ENCODE measurements at regions not wholly inside any gene's neighbourhood (a gene's known extent, or its start where the extent isn't known, plus 50 kb on each side); places are given as distances from the start of the nearest gene placed in this dataset.

DNA sequence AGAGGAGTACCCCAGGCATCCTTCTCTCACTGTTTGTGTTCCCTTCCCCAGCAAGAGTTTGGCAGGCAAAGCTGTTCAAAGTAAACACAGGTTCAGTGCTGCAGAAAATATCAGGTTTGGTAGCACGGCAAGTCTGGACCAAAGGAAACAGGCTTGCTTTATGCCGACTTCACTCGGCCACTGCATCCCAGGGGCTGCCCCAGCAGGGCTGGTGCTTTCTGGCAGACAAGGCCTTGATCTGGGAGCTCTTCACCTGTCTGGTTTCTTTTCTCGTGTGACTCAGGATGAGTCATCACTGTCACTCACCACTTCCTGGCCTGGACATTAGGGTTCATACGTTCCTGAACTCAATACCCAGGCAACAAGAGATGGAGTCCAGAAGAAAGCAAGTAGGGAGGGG is 52.6 kb upstream of the NAV2 start (continued):
- TF ChIP-seq HIVEP1 (CRISPR knock-in tag; IDR thresholded peaks at IDR 0.05) (no peak), PREB (CRISPR knock-in tag; IDR thresholded peaks at IDR 0.05) (no peak), NFYB (IDR thresholded peaks at IDR 0.05; ENCODE audit: extremely low read depth, insufficient read length) (no peak), DPF2 (IDR thresholded peaks at IDR 0.05) (peak; percentile 79), CTBP1 (IDR thresholded peaks at IDR 0.05; ENCODE audit: borderline replicate concordance) (peak; percentile 56), FOSL1 (tag; conservative IDR thresholded peaks at IDR 0.05) (peak; percentile 98), SPI1 (IDR thresholded peaks at IDR 0.05; ENCODE audit: borderline replicate concordance, low read depth, low read length) (peak; percentile 28; the same call in 1 of the 2 replicates), ZEB2 (IDR thresholded peaks at IDR 0.05) (peak; percentile 73), JUNB (CRISPR knock-in tag; conservative IDR thresholded peaks at IDR 0.05) (peak; percentile 93), KAT8 (IDR thresholded peaks at IDR 0.05; ENCODE audit: low read depth) (no peak), JUND (IDR thresholded peaks at IDR 0.05; ENCODE audit: borderline replicate concordance, low read depth, low read length) (peak; percentile 98), JUND (tag; IDR thresholded peaks at IDR 0.05; ENCODE audit: borderline replicate concordance, low read depth, low read length) (peak; percentile 97), DNMT1 (IDR thresholded peaks at IDR 0.05) (no peak), HOXB6 (CRISPR knock-in tag; IDR thresholded peaks at IDR 0.05; ENCODE audit: borderline replicate concordance) (no peak), RCOR1 (IDR thresholded peaks at IDR 0.05; ENCODE audit: borderline replicate concordance in 1 of 2, low read depth in 2 of 2, low read length in 2 of 2) (peak in 1 of 2 experiments; percentile 47; a peak in 1 of 4 replicates), ILF3 (IDR thresholded peaks at IDR 0.05; ENCODE audit: borderline replicate concordance) (no peak), ZNF444 (CRISPR knock-in tag; IDR thresholded peaks at IDR 0.05) (no peak), POLR2AphosphoS5 (IDR thresholded peaks at IDR 0.05; ENCODE audit: control insufficient read depth, insufficient read depth, low read depth, low read length) (no peak), ZNF253 (CRISPR knock-in tag; conservative IDR thresholded peaks at IDR 0.05) (no peak), NFE2 (IDR thresholded peaks at IDR 0.05; ENCODE audit: low read depth) (peak; percentile 69), ZSCAN32 (CRISPR knock-in tag; IDR thresholded peaks at IDR 0.05) (no peak), ATF3 (IDR thresholded peaks at IDR 0.05) (peak; percentile 96), ATF3 (CRISPR knock-in tag; conservative IDR thresholded peaks at IDR 0.05) (peak; percentile 82)
- TF ChIP-seq, protein P1, sequence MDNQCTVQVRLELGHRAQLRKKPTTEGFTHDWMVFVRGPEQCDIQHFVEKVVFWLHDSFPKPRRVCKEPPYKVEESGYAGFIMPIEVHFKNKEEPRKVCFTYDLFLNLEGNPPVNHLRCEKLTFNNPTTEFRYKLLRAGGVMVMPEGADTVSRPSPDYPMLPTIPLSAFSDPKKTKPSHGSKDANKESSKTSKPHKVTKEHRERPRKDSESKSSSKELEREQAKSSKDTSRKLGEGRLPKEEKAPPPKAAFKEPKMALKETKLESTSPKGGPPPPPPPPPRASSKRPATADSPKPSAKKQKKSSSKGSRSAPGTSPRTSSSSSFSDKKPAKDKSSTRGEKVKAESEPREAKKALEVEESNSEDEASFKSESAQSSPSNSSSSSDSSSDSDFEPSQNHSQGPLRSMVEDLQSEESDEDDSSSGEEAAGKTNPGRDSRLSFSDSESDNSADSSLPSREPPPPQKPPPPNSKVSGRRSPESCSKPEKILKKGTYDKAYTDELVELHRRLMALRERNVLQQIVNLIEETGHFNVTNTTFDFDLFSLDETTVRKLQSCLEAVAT (IDR thresholded peaks at IDR 0.05), result no peak
- TF ChIP-seq, protein P2, sequence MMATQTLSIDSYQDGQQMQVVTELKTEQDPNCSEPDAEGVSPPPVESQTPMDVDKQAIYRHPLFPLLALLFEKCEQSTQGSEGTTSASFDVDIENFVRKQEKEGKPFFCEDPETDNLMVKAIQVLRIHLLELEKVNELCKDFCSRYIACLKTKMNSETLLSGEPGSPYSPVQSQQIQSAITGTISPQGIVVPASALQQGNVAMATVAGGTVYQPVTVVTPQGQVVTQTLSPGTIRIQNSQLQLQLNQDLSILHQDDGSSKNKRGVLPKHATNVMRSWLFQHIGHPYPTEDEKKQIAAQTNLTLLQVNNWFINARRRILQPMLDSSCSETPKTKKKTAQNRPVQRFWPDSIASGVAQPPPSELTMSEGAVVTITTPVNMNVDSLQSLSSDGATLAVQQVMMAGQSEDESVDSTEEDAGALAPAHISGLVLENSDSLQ (IDR thresholded peaks at IDR 0.05), result peak; percentile 88
- TF ChIP-seq, protein P3, sequence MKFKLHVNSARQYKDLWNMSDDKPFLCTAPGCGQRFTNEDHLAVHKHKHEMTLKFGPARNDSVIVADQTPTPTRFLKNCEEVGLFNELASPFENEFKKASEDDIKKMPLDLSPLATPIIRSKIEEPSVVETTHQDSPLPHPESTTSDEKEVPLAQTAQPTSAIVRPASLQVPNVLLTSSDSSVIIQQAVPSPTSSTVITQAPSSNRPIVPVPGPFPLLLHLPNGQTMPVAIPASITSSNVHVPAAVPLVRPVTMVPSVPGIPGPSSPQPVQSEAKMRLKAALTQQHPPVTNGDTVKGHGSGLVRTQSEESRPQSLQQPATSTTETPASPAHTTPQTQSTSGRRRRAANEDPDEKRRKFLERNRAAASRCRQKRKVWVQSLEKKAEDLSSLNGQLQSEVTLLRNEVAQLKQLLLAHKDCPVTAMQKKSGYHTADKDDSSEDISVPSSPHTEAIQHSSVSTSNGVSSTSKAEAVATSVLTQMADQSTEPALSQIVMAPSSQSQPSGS (CRISPR knock-in tag; IDR thresholded peaks at IDR 0.05), result no peak
